IMR-90 (cell line): ENCODE measurements at regions not wholly inside any gene's neighbourhood (a gene's known extent, or its start where the extent isn't known, plus 50 kb on each side); places are given as distances from the start of the nearest gene placed in this dataset.
A peak's percentile ranks its signal among the peaks of the same experiment; 100 is the strongest.
"Not testable (repeated sequence)": the region's sequence is repeated elsewhere in the genome, so short reads cannot be mapped to it uniquely, and the experiment has no call there.

Source experiments
- ATAC-seq: fragments of 200-7000 bp; cut with Tn5 transposase; 2 replicates; pipeline ENCODE4 v1.9.1; 2020; ENCODE audit warnings: low read depth, mild to moderate bottlenecking, moderate library complexity
- BruUV-seq: library from RNA; stranded (reverse); fragments of 400-500 nt; replicated peaks from 2 replicates; lab custom pipeline; 2021; lab: Mats Ljungman, UMichigan
- CTCF ChIA-PET: fragments of 300-600 bp; formaldehyde crosslinking; extraction: SDS; loops from one replicate; lab custom pipeline; 2021; ENCODE audit warnings: antibody characterized with exemption; lab: Yijun Ruan, JAX
- POLR2A ChIA-PET: fragments of 300-600 bp; sonication (Branson Sonifier 250); formaldehyde crosslinking; loops from one replicate; lab custom pipeline; 2022; ENCODE audit warnings: antibody characterized with exemption; ENCODE audit not compliant: unreplicated experiment; lab: Charles Lee
- DNase-seq: peaks from one replicate; pipeline ENCODE4 v3.0.0; 2013
- H2AFZ ChIP-seq: replicated peaks from 2 replicates; pipeline ENCODE3; 2013; ENCODE audit warnings: low read length, mild to moderate bottlenecking; ENCODE audit not compliant: poor library complexity
- H2AK5ac ChIP-seq: 2 replicates; pipeline ENCODE4 v1.6.1; 2013; ENCODE audit warnings: low read depth, low read length, inconsistent platforms
- H2AK9ac ChIP-seq: replicated peaks from 2 replicates; pipeline ENCODE3; 2013; ENCODE audit warnings: mild to moderate bottlenecking, low read depth, low read length, moderate library complexity; ENCODE audit not compliant: poor library complexity
- H2BK120ac ChIP-seq: 2 replicates; pipeline ENCODE4 v1.6.1; 2013; ENCODE audit warnings: low read depth, low read length, inconsistent platforms
- H2BK15ac ChIP-seq: 3 replicates; pipeline ENCODE4 v1.6.1; 2013; ENCODE audit warnings: low read depth, low read length, inconsistent platforms
- H2BK20ac ChIP-seq: 2 replicates; pipeline ENCODE4 v1.6.1; 2013; ENCODE audit warnings: low read depth, mild to moderate bottlenecking, inconsistent platforms, low read length, moderate library complexity
- H2BK5ac ChIP-seq: 2 replicates; pipeline ENCODE4 v1.6.1; 2013; ENCODE audit warnings: mild to moderate bottlenecking, low read depth, low read length, inconsistent platforms; ENCODE audit not compliant: poor library complexity, severe bottlenecking
- H3K14ac ChIP-seq: replicated peaks from 2 replicates; pipeline ENCODE4 v1.6.1; 2013; ENCODE audit warnings: low read depth, low read length, inconsistent platforms
- H3K18ac ChIP-seq: 2 replicates; pipeline ENCODE4 v1.6.1; 2013; ENCODE audit warnings: low read depth, low read length, control low read depth
- H3K23ac ChIP-seq: 2 replicates; pipeline ENCODE4 v1.6.1; 2013; ENCODE audit warnings: low read depth, low read length, inconsistent platforms
- H3K27ac ChIP-seq: 2 replicates; pipeline ENCODE4 v1.5.1; 2013; ENCODE audit warnings: mild to moderate bottlenecking, control low read depth, low read length; ENCODE audit not compliant: insufficient read depth
- H3K27me3 ChIP-seq: 2 replicates; pipeline ENCODE4 v1.6.1; 2013; ENCODE audit warnings: low read length; ENCODE audit not compliant: control insufficient read depth, insufficient read depth
- H3K36me3 ChIP-seq: 2 replicates; pipeline ENCODE4 v1.6.1; 2013; ENCODE audit warnings: low read length, mixed read lengths; ENCODE audit not compliant: control insufficient read depth, insufficient read depth
- H3K4ac ChIP-seq: 2 replicates; pipeline ENCODE4 v1.6.1; 2013; ENCODE audit warnings: low read depth, low read length, inconsistent platforms
- H3K4me1 ChIP-seq: 2 replicates; pipeline ENCODE4 v1.6.1; 2013; ENCODE audit warnings: low read length, mixed read lengths; ENCODE audit not compliant: control insufficient read depth, insufficient read depth
- H3K4me2 ChIP-seq: 2 replicates; pipeline ENCODE4 v1.6.1; 2013; ENCODE audit warnings: low read depth, mild to moderate bottlenecking, control low read depth, low read length, moderate library complexity
- H3K4me3 ChIP-seq: 2 replicates; pipeline ENCODE4 v1.5.1; 2013; ENCODE audit warnings: low read depth, mild to moderate bottlenecking, control low read depth, low read length, moderate library complexity; ENCODE audit not compliant: insufficient read depth
- H3K56ac ChIP-seq: 2 replicates; pipeline ENCODE4 v1.6.1; 2013; ENCODE audit warnings: low read length, inconsistent platforms; ENCODE audit not compliant: insufficient read depth; ENCODE audit errors: extremely low read depth
- H3K79me1 ChIP-seq, 2 experiments: 2 replicates each; pipeline ENCODE4 v1.6.1; 2013; ENCODE audit warnings: low read length in 2 of 2, inconsistent platforms in 1 of 2, low read depth in 1 of 2
- H3K9ac ChIP-seq: 2 replicates; pipeline ENCODE4 v1.6.1; 2013; ENCODE audit warnings: low read depth, low read length, control low read depth
- H3K9me1 ChIP-seq: 2 replicates; pipeline ENCODE4 v1.6.1; 2013; ENCODE audit warnings: low read length, inconsistent platforms; ENCODE audit not compliant: insufficient read depth
- H3K9me3 ChIP-seq: 2 replicates; pipeline ENCODE4 v1.6.1; 2013; ENCODE audit warnings: low read length; ENCODE audit not compliant: control insufficient read depth, insufficient read depth
- H4K20me1 ChIP-seq: 2 replicates; pipeline ENCODE4 v1.6.1; 2013; ENCODE audit warnings: low read length, inconsistent platforms; ENCODE audit not compliant: insufficient read depth
- H4K5ac ChIP-seq: 2 replicates; pipeline ENCODE4 v1.6.1; 2013; ENCODE audit warnings: mild to moderate bottlenecking, low read depth, low read length, control low read depth
- H4K8ac ChIP-seq, 2 experiments: 2 replicates each; pipeline ENCODE4 v1.6.1; 2013; ENCODE audit warnings: low read depth in 2 of 2, low read length in 2 of 2, control low read depth in 1 of 2, inconsistent platforms in 1 of 2
- H4K91ac ChIP-seq: 2 replicates; pipeline ENCODE4 v1.6.1; 2013; ENCODE audit warnings: low read depth, low read length, inconsistent platforms; ENCODE audit not compliant: insufficient read depth
- WGBS, 2 experiments: methylation state at CpG; one replicate each; pipeline versions ENCODE4 v1.1.5 to v1.1.7; 2013; ENCODE audit warnings: missing lambda C conversion rate in 2 of 2; ENCODE audit not compliant: insufficient read length in 1 of 2; ENCODE audit errors: extremely low coverage in 2 of 2; 5-methylcytosine and 5-hydroxymethylcytosine counted together
- dilution Hi-C: fragments of 300-500 bp; cut with HindIII; formaldehyde crosslinking; loops from one replicate; pipeline ENCODE4 v1.14.3; 2018; ENCODE audit warnings: low sequenced_read_pairs; ENCODE audit not compliant: unreplicated experiment
- in situ Hi-C: fragments of 300-500 bp; cut with MboI; formaldehyde crosslinking; loops from 3 replicates; pipeline ENCODE4 v1.14.3; 2019; ENCODE audit warnings: low sequenced_read_pairs, inconsistent platforms, mixed read lengths
- intact Hi-C: fragments of 100-400 bp; cut with micrococcal nuclease; formaldehyde crosslinking; loops from 2 replicates; pipeline ENCODE4 v1.10.0; 2022

DNA sequence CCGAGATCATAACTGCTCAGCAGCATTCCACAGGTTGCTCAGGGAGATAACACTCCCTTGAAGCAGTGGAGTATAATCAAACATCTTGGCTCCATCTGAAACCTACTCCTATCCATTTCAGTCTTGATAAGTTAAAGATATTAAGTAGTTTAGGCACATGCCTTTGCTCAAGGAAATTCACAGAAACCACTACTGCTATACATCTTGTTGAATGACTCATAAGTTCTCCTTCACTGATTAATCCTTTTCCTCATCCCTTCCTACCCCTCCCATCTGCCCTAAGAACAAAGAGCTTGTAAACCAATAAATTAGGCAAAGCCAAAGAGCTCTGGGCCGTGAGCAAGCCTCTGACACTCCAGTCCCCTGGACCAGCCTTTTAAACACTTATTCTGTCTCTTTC, 196.5 kb upstream of the SSTR1 start:
- in situ Hi-C loops, H2BK5ac ChIP-seq, H2AK5ac ChIP-seq, H2AK9ac ChIP-seq, intact Hi-C loops, H3K23ac ChIP-seq, BruUV-seq, H4K5ac ChIP-seq, H3K56ac ChIP-seq, H3K9me1 ChIP-seq, H4K20me1 ChIP-seq, H3K9me3 ChIP-seq, H2BK120ac ChIP-seq, H2BK20ac ChIP-seq, H3K4me2 ChIP-seq, H3K9ac ChIP-seq, H4K91ac ChIP-seq, ATAC-seq, H3K4me3 ChIP-seq, H2BK15ac ChIP-seq, H3K4ac ChIP-seq, H3K79me1 ChIP-seq, H3K18ac ChIP-seq, H3K27me3 ChIP-seq, H3K14ac ChIP-seq, H3K4me1 ChIP-seq, dilution Hi-C loops, H3K36me3 ChIP-seq, H4K8ac ChIP-seq, CTCF ChIA-PET, H3K27ac ChIP-seq: not testable (repeated sequence)
- WGBS, 2 experiments, result no CpG with 5 or more reads among the region's 2 CpGs
- peak; percentile 49 for DNase-seq
- peak overlapping the region; percentile 67 for H2AFZ ChIP-seq
- POLR2A ChIA-PET, result interaction anchor here (0.7 kb wide), 1 partner anchor 9 kb away, joined by 3 read pairs; no protein-coding TSS in a partner anchor
